HepG2 (cell line): ENCODE measurements at regions not wholly inside any gene's neighbourhood (a gene's known extent, or its start where the extent isn't known, plus 50 kb on each side); places are given as distances from the start of the nearest gene placed in this dataset.

ENCODE experiments used
- ATAC-seq: fragments of 200-7000 bp; cut with Tn5 transposase; 3 replicates; pipeline ENCODE4 v1.9.1; 2020; ENCODE audit warnings: mild to moderate bottlenecking, moderate library complexity
- BruUV-seq: library from RNA; stranded (reverse); fragments of 400-500 nt; replicated peaks from 2 replicates; lab custom pipeline; 2021; lab: Mats Ljungman, UMichigan
- CTCF ChIA-PET: fragments of 300-600 bp; formaldehyde crosslinking; extraction: SDS; loops from one replicate; lab custom pipeline; 2021; ENCODE audit warnings: low total read pairs, inconsistent platforms, low intra/inter-chr PET ratio; lab: Yijun Ruan, JAX
- POLR2A ChIA-PET: fragments of 350-600 bp; sonication (Branson Sonifier 250); formaldehyde crosslinking; loops from one replicate; lab custom pipeline; 2020; ENCODE audit warnings: antibody characterized with exemption, inconsistent platforms; lab: Yijun Ruan, JAX
- DNase-seq: peaks from one replicate; pipeline ENCODE4 v3.0.0-alpha.2; 2015; ENCODE audit warnings: low spot score
- FAIRE-seq: peaks from 3 replicates; lab custom pipeline; 2011; peaks lifted over from hg19 to GRCh38; lab: Jason Lieb, UNC
- H2AFZ ChIP-seq: one replicate; pipeline ENCODE4 v1.6.1; 2011; ENCODE audit warnings: low read length, inconsistent platforms
- H3K27ac ChIP-seq: fragments of 300-600 bp; 3 replicates; pipeline ENCODE4 v1.8.0; 2011; ENCODE audit warnings: mixed run types, mild to moderate bottlenecking, mixed read lengths, low read length, inconsistent platforms; ENCODE audit not compliant: insufficient read depth; ENCODE audit errors: extremely low read length
- H3K27me3 ChIP-seq, 2 experiments: fragments of 200-600 bp in 1 of 2; 2 replicates in 1 of 2; 3 replicates in 1 of 2; pipeline versions ENCODE4 v1.6.0 to v1.8.0; 2011; ENCODE audit warnings: low read length in 2 of 2, mild to moderate bottlenecking in 2 of 2, moderate library complexity in 2 of 2, inconsistent platforms in 1 of 2; ENCODE audit not compliant: insufficient read depth in 2 of 2, control insufficient read depth in 1 of 2
- H3K36me3 ChIP-seq, 2 experiments: fragments of 200-600 bp in 1 of 2; replicated peaks in 1 of 2; 2 replicates in 1 of 2; 3 replicates in 1 of 2; pipeline versions ENCODE4 v1.5.1 to v1.8.0; 2011; ENCODE audit warnings: low read length in 2 of 2, inconsistent platforms in 1 of 2; ENCODE audit not compliant: insufficient read depth in 2 of 2, control insufficient read depth in 1 of 2
- H3K4me1 ChIP-seq: 2 replicates; pipeline ENCODE4 v1.5.1; 2012; ENCODE audit warnings: low read length, inconsistent platforms; ENCODE audit not compliant: insufficient read depth
- H3K4me2 ChIP-seq: 2 replicates; pipeline ENCODE4 v1.6.0; 2011; ENCODE audit warnings: low read depth, low read length, inconsistent platforms
- H3K4me3 ChIP-seq, 3 experiments: fragments of 200-600 bp in 1 of 3; sonication (generic), shearing (Covaris generic) in 1 of 3; replicated peaks in 1 of 3; 2 replicates each; pipeline ENCODE4 v1.5.1; 2011 to 2016; ENCODE audit warnings: low read length in 3 of 3, inconsistent platforms in 2 of 3, low read depth in 2 of 3, mild to moderate bottlenecking in 2 of 3, control low read depth in 1 of 3, mixed read lengths in 1 of 3; ENCODE audit not compliant: insufficient read depth in 1 of 3
- H3K79me2 ChIP-seq: one replicate; pipeline ENCODE4 v1.6.1; 2011; ENCODE audit warnings: low read length, inconsistent platforms; ENCODE audit not compliant: insufficient read depth
- H3K9ac ChIP-seq: 2 replicates; pipeline ENCODE4 v1.6.0; 2011; ENCODE audit warnings: mild to moderate bottlenecking, low read depth, low read length, inconsistent platforms; ENCODE audit not compliant: insufficient read depth
- H3K9me3 ChIP-seq: 2 replicates; pipeline ENCODE4 v1.5.1; 2012; ENCODE audit warnings: mild to moderate bottlenecking, low read length
- H4K20me1 ChIP-seq: 2 replicates; pipeline ENCODE4 v1.6.0; 2011; ENCODE audit warnings: inconsistent platforms, mild to moderate bottlenecking, low read length, moderate library complexity; ENCODE audit not compliant: insufficient read depth
- GABPB1 ChIP-seq: IDR thresholded peaks from 2 replicates; pipeline ENCODE4 v1.6.1; 2016; ENCODE audit warnings: mild to moderate bottlenecking, missing genetic modification reagents, moderate library complexity, missing compliant biosample characterization
- HDAC1 ChIP-seq: sonication (generic); formaldehyde crosslinking; IDR thresholded peaks from 2 replicates; pipeline ENCODE4 v1.5.1; 2020; ENCODE audit warnings: mild to moderate bottlenecking, missing genetic modification reagents
- MXD4 ChIP-seq: IDR thresholded peaks from 2 replicates; pipeline ENCODE4 v1.6.1; 2016; ENCODE audit warnings: mild to moderate bottlenecking, missing biosample characterization, missing genetic modification reagents
- PBX3 ChIP-seq: sonication (generic); formaldehyde crosslinking; IDR thresholded peaks from 2 replicates; pipeline ENCODE4 v1.8.1; 2023; ENCODE audit warnings: missing genetic modification reagents, inconsistent platforms, borderline replicate concordance
- SRSF9 ChIP-seq: fragments of 200-400 bp; formaldehyde crosslinking; IDR thresholded peaks from 2 replicates; pipeline ENCODE4 v1.6.1; 2018; ENCODE audit warnings: borderline replicate concordance, mild to moderate bottlenecking, low read depth, low read length; ENCODE audit not compliant: insufficient read depth, poor library complexity, severe bottlenecking
- ZNF3 ChIP-seq: IDR thresholded peaks from 2 replicates; pipeline ENCODE4 v1.7.0; 2017; ENCODE audit warnings: inconsistent platforms
- ZNF468 ChIP-seq: sonication (generic); formaldehyde crosslinking; IDR thresholded peaks from 2 replicates; pipeline ENCODE4 v1.8.0; 2022; ENCODE audit warnings: mild to moderate bottlenecking, moderate library complexity, missing genetic modification reagents
- ZNF556 ChIP-seq: sonication (generic); formaldehyde crosslinking; IDR thresholded peaks from 2 replicates; pipeline ENCODE4 v1.4.0; 2020; ENCODE audit warnings: mild to moderate bottlenecking, missing genetic modification reagents, borderline replicate concordance
- ZNF644 ChIP-seq: IDR thresholded peaks from 2 replicates; pipeline ENCODE4 v1.6.1; 2016; ENCODE audit warnings: low read depth
- ZNF652 ChIP-seq: IDR thresholded peaks from 2 replicates; pipeline ENCODE4 v1.6.1; 2016; ENCODE audit warnings: low read depth, borderline replicate concordance
- WGBS: methylation state at CpG from one replicate; pipeline ENCODE4 v1.1.6; 2017; ENCODE audit warnings: low lambda C conversion rate; 5-methylcytosine and 5-hydroxymethylcytosine counted together
- in situ Hi-C: cut with HindIII; loops from 2 replicates; pipeline ENCODE4 v1.10.0; 2017; ENCODE audit warnings: low pct_unique_long_range_greater_than_20kb; ENCODE audit not compliant: extremely low pct_ligation_motif_present
- intact Hi-C: fragments of 100-400 bp; cut with micrococcal nuclease; formaldehyde crosslinking; loops from one replicate; pipeline ENCODE4 v1.10.0; 2022; ENCODE audit not compliant: unreplicated experiment
- TF ChIP-seq, protein P1 (sequence below): sonication (generic); formaldehyde crosslinking; conservative IDR thresholded peaks from 2 replicates; pipeline ENCODE4 v1.4.0; 2020; ENCODE audit warnings: missing genetic modification reagents
- TF ChIP-seq, protein P2 (sequence below): IDR thresholded peaks from 2 replicates; pipeline ENCODE4 v1.6.1; 2016; ENCODE audit warnings: mild to moderate bottlenecking

GRCh38 chr5:57382655-57383054 is 100.0 kb downstream of the ACTBL2 start:
- Histone ChIP-seq H3K79me2 (no peaks in the 10 kb centered on the region), H3K4me1 (no peaks in the 10 kb centered on the region), H3K9ac (no peak overlapping the region), H2AFZ (no peak overlapping the region), H3K4me2 (no peak overlapping the region), H3K9me3 (no peaks in the 10 kb centered on the region), H3K27me3 (no peaks in the 10 kb centered on the region; a peak in 1 of 5 replicates), H3K36me3 (no peaks in the 10 kb centered on the region), H4K20me1 (no peaks in the 10 kb centered on the region), H3K4me3 (no peak overlapping the region), H3K27ac (no peak overlapping the region)
- ChIA-PET POLR2A (no interaction called here), CTCF (no interaction called here)
- 0% methylated on average over 2 of the region's 2 CpGs for WGBS
- TF ChIP-seq HDAC1 (CRISPR knock-in tag) (no peak), GABPB1 (no peak), ZNF556 (CRISPR knock-in tag) (no peak), ZNF652 (CRISPR knock-in tag) (no peak), ZNF468 (CRISPR knock-in tag) (no peak), ZNF644 (CRISPR knock-in tag) (no peak), SRSF9 (no peak), ZNF3 (CRISPR knock-in tag) (no peak), MXD4 (CRISPR knock-in tag) (no peak), PBX3 (CRISPR knock-in tag) (no peak)
- TF ChIP-seq, protein P1, sequence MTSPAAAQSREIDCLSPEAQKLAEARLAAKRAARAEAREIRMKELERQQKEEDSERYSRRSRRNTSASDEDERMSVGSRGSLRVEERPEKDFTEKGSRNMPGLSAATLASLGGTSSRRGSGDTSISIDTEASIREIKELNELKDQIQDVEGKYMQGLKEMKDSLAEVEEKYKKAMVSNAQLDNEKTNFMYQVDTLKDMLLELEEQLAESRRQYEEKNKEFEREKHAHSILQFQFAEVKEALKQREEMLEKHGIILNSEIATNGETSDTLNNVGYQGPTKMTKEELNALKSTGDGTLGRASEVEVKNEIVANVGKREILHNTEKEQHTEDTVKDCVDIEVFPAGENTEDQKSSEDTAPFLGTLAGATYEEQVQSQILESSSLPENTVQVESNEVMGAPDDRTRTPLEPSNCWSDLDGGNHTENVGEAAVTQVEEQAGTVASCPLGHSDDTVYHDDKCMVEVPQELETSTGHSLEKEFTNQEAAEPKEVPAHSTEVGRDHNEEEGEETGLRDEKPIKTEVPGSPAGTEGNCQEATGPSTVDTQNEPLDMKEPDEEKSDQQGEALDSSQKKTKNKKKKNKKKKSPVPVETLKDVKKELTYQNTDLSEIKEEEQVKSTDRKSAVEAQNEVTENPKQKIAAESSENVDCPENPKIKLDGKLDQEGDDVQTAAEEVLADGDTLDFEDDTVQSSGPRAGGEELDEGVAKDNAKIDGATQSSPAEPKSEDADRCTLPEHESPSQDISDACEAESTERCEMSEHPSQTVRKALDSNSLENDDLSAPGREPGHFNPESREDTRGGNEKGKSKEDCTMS = no peak
- TF ChIP-seq, protein P2, sequence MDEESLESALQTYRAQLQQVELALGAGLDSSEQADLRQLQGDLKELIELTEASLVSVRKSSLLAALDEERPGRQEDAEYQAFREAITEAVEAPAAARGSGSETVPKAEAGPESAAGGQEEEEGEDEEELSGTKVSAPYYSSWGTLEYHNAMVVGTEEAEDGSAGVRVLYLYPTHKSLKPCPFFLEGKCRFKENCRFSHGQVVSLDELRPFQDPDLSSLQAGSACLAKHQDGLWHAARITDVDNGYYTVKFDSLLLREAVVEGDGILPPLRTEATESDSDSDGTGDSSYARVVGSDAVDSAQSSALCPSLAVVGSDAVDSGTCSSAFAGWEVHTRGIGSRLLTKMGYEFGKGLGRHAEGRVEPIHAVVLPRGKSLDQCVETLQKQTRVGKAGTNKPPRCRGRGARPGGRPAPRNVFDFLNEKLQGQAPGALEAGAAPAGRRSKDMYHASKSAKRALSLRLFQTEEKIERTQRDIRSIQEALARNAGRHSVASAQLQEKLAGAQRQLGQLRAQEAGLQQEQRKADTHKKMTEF (CRISPR knock-in tag) = no peak
- no TSS peak for BruUV-seq
- ATAC-seq (no peak), DNase-seq (no peak), FAIRE-seq (no peak)
- intact Hi-C loops = no loop called here
- in situ Hi-C loops = no loop called here
